ENCODE measurements at regions not wholly inside any gene's neighbourhood (a gene's known extent, or its start where the extent isn't known, plus 50 kb on each side); places are given as distances from the start of the nearest gene placed in this dataset.

DNA sequence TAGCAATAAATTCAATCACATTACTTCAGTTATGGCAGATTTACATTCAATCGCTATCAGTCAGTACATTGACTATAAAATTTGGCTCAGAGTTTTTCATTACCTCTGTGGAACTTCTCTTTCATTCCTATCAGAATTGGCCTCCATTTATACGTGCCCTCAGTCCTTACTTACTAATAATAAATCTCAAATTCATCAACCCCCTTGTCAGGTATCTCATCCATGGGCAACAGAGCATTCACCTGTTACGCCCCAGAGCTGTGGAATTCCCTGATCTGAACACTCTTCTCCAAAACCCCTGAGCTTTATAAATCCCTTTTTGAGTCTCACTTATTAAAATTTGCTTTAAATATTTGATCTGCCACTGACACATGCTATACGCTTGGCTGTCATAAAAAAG is 492.9 kb downstream of the GBE1 start:
- TF ChIP-seq POLR2A (IDR thresholded peaks at IDR 0.05) (no peak), EP300 (IDR thresholded peaks at IDR 0.05) (no peak)
- TF ChIP-seq, protein P1, sequence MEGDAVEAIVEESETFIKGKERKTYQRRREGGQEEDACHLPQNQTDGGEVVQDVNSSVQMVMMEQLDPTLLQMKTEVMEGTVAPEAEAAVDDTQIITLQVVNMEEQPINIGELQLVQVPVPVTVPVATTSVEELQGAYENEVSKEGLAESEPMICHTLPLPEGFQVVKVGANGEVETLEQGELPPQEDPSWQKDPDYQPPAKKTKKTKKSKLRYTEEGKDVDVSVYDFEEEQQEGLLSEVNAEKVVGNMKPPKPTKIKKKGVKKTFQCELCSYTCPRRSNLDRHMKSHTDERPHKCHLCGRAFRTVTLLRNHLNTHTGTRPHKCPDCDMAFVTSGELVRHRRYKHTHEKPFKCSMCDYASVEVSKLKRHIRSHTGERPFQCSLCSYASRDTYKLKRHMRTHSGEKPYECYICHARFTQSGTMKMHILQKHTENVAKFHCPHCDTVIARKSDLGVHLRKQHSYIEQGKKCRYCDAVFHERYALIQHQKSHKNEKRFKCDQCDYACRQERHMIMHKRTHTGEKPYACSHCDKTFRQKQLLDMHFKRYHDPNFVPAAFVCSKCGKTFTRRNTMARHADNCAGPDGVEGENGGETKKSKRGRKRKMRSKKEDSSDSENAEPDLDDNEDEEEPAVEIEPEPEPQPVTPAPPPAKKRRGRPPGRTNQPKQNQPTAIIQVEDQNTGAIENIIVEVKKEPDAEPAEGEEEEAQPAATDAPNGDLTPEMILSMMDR (IDR thresholded peaks at IDR 0.05), result no peak

All from ovary (tissue), 3 donors.